ENCODE measurements at regions not wholly inside any gene's neighbourhood (a gene's known extent, or its start where the extent isn't known, plus 50 kb on each side); places are given as distances from the start of the nearest gene placed in this dataset.

DNA sequence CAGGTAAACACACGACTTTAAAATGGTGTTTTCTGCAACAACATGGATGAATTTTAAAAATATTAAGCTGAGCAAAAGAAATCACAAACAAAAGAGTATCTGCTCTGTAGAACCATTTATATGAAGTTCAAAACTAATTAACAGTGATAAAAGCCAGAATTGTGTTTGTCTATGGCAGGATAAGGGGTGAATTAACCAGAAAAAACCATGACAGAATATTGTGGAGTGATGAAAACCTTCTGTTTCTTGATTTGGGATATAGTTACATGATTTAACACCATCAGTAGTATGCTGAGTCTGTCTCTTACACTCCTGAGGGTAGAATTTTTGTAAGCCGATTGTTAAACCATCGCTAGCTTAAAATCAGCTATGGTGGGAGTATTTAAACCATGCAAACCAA, 101.7 kb upstream of the ZNF366 start:
- peak overlapping the region in 1 of 2 experiments; percentile 96; a peak in 2 of 4 replicates for H3K27ac ChIP-seq (ENCODE audit: low read depth in 2 of 2, low read length in 1 of 2)
- H3F3A ChIP-seq (replicated peaks; ENCODE audit: insufficient read depth): peaks cover 5% of the 10 kb centered on the region
- H3K9ac ChIP-seq: no peak overlapping the region
- H3K9me2 ChIP-seq: no peaks in the 10 kb centered on the region
- H3K4me1 ChIP-seq (ENCODE audit: control insufficient read depth in 1 of 2, insufficient read depth in 2 of 2, low read depth in 1 of 2, low read length in 1 of 2): peaks cover 0 to 28% of the 10 kb centered on the region in 2 experiments; a peak in 2 of 4 replicates
- no peaks in the 10 kb centered on the region for H3K9me3 ChIP-seq
- DNase-seq: peak; percentile 32
- no peak overlapping the region for H3K4me2 ChIP-seq
- POLR2A ChIA-PET: interaction anchor here (1.2 to 2.7 kb wide), 4 partner anchors 84 to 239 kb away, joined by 3 to 18 read pairs (median 6); partner anchors contain the start of gene TNPO1
- H2AFZ ChIP-seq (ENCODE audit: low read depth): no peak overlapping the region
- no peaks in the 10 kb centered on the region for H3K36me3 ChIP-seq (replicated peaks in 1 of 2; ENCODE audit: control insufficient read depth in 1 of 2, insufficient read depth in 2 of 2, low read length in 1 of 2)
- H3K27me3 ChIP-seq (ENCODE audit: insufficient read depth): no peaks in the 10 kb centered on the region
- WGBS (ENCODE audit: low lambda C conversion rate): 68% methylated on average over 3 of the region's 3 CpGs
- TF ChIP-seq SMC3 (IDR thresholded peaks at IDR 0.05; ENCODE audit: low read depth, low read length) (no peak), RAD21 (IDR thresholded peaks at IDR 0.05; ENCODE audit: low read length) (peak; percentile 8), CHD2 (IDR thresholded peaks at IDR 0.05; ENCODE audit: low read length, partially characterized antibody) (no peak), GATA2 (CRISPR knock-in tag; IDR thresholded peaks at IDR 0.05) (0 out of 2 replicates have a peak, but pooled peaks have one; percentile 21), ZBTB33 (IDR thresholded peaks at IDR 0.05; ENCODE audit: borderline replicate concordance, low read depth) (no peak), EZH2phosphoT487 (IDR thresholded peaks at IDR 0.05; ENCODE audit: borderline replicate concordance, low read depth) (no peak), FOXM1 (IDR thresholded peaks at IDR 0.05; ENCODE audit: low read depth) (no peak), NRF1 (IDR thresholded peaks at IDR 0.05; ENCODE audit: low read depth, low read length) (no peak), PBX3 (IDR thresholded peaks at IDR 0.05) (peak; percentile 60; the same call in 1 of the 2 replicates), EP300 (IDR thresholded peaks at IDR 0.05; ENCODE audit: borderline replicate concordance in 1 of 2, low read depth in 1 of 2, low read length in 1 of 2) (peak in 1 of 2 experiments; percentile 89; a peak in 2 of 4 replicates), POLR2AphosphoS5 (IDR thresholded peaks at IDR 0.05; ENCODE audit: low read depth, low read length) (peak; percentile 50; the same call in 1 of the 2 replicates), RFX5 (IDR thresholded peaks at IDR 0.05; ENCODE audit: low read length) (no peak), MEF2A (IDR thresholded peaks at IDR 0.05; ENCODE audit: borderline replicate concordance, low read depth) (no peak), TCF12 (IDR thresholded peaks at IDR 0.05) (peak; percentile 78)
- no peaks in the 10 kb centered on the region for H3K79me2 ChIP-seq (ENCODE audit: insufficient read depth)
- no peak overlapping the region for H3K4me3 ChIP-seq (ENCODE audit: low read depth in 2 of 2, low read length in 1 of 2)
- CTCF ChIA-PET: interaction anchor here (0.6 to 7.0 kb wide), 11 partner anchors 12 to 347 kb away, joined by 3 to 76 read pairs (median 12); partner anchors contain the start of genes FCHO2 and TNPO1
- no peaks in the 10 kb centered on the region for H4K20me1 ChIP-seq (ENCODE audit: insufficient read depth)

- Histone ChIP-seq H3K27me3 (ENCODE audit: insufficient read depth) (no peaks in the 10 kb centered on the region), H3K79me2 (ENCODE audit: insufficient read depth) (no peaks in the 10 kb centered on the region), H4K20me1 (ENCODE audit: insufficient read depth) (no peaks in the 10 kb centered on the region), H3F3A (replicated peaks; ENCODE audit: insufficient read depth) (peaks cover 4% of the 10 kb centered on the region), H3K9me2 (no peaks in the 10 kb centered on the region), H2AFZ (ENCODE audit: low read depth) (no peak overlapping the region; the same call in 1 of the 2 replicates), H3K4me3 (ENCODE audit: low read depth in 2 of 2, low read length in 1 of 2) (no peak overlapping the region), H3K9ac (no peak overlapping the region), H3K36me3 (replicated peaks in 1 of 2; ENCODE audit: control insufficient read depth in 1 of 2, insufficient read depth in 2 of 2, low read length in 1 of 2) (no peaks in the 10 kb centered on the region), H3K9me3 (no peaks in the 10 kb centered on the region), H3K27ac (ENCODE audit: low read depth in 2 of 2, low read length in 1 of 2) (peak overlapping the region in 1 of 2 experiments; percentile 96; a peak in 2 of 4 replicates), H3K4me1 (ENCODE audit: control insufficient read depth in 1 of 2, insufficient read depth in 2 of 2, low read depth in 1 of 2, low read length in 1 of 2) (peaks cover 0 to 28% of the 10 kb centered on the region in 2 experiments; a peak in 2 of 4 replicates), H3K4me2 (no peak overlapping the region)
- peak; percentile 61 for DNase-seq
- 71% methylated on average over 8 of the region's 8 CpGs for WGBS (ENCODE audit: low lambda C conversion rate)
- ChIA-PET CTCF (interaction anchor here (0.9 to 7.0 kb wide), 13 partner anchors 13 to 243 kb away, joined by 3 to 76 read pairs (median 10); partner anchors contain the start of gene TNPO1), POLR2A (interaction anchor here (0.6 to 2.7 kb wide), 7 partner anchors 9 to 240 kb away, joined by 3 to 18 read pairs (median 4); partner anchors contain the start of gene TNPO1)
- TF ChIP-seq RFX5 (IDR thresholded peaks at IDR 0.05; ENCODE audit: low read length) (no peak), REST (IDR thresholded peaks at IDR 0.05; ENCODE audit: low read depth, low read length) (no peak), MXI1 (IDR thresholded peaks at IDR 0.05; ENCODE audit: low read depth, low read length) (peak; percentile 69), POLR2AphosphoS5 (IDR thresholded peaks at IDR 0.05; ENCODE audit: low read depth, low read length) (no peak), YY1 (IDR thresholded peaks at IDR 0.05; ENCODE audit: low read depth) (no peak), MEF2A (IDR thresholded peaks at IDR 0.05; ENCODE audit: borderline replicate concordance, low read depth) (no peak), EZH2phosphoT487 (IDR thresholded peaks at IDR 0.05; ENCODE audit: borderline replicate concordance, low read depth) (no peak), FOXJ3 (CRISPR knock-in tag; IDR thresholded peaks at IDR 0.05) (0 out of 2 replicates have a peak, but pooled peaks have one; percentile 45)
- TF ChIP-seq, protein P1, sequence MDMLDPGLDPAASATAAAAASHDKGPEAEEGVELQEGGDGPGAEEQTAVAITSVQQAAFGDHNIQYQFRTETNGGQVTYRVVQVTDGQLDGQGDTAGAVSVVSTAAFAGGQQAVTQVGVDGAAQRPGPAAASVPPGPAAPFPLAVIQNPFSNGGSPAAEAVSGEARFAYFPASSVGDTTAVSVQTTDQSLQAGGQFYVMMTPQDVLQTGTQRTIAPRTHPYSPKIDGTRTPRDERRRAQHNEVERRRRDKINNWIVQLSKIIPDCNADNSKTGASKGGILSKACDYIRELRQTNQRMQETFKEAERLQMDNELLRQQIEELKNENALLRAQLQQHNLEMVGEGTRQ (IDR thresholded peaks at IDR 0.05; ENCODE audit: borderline replicate concordance, low read depth, low read length): no peak
These were observed 101.1 kb upstream of the ZNF366 start for GRCh38 chr5:72608297-72608696.
